Fibroblast of skin of left quadriceps (primary cell): ENCODE measurements at regions not wholly inside any gene's neighbourhood (a gene's known extent, or its start where the extent isn't known, plus 50 kb on each side); places are given as distances from the start of the nearest gene placed in this dataset.

Source experiments
- DNase-seq, 2 experiments: peaks; one replicate each; pipeline ENCODE4 v3.0.0-alpha.2; 2013; ENCODE audit warnings: low read depth in 2 of 2

GRCh38 chr21:23475281-23476219 lies 2131.7 kb downstream of the MRPL39 start:
- peak in 1 of 2 experiments; percentile 0 for DNase-seq

GRCh38 chr21:23471877-23472276 lies 2135.4 kb downstream of the MRPL39 start:
- DNase-seq = no peak

DNA sequence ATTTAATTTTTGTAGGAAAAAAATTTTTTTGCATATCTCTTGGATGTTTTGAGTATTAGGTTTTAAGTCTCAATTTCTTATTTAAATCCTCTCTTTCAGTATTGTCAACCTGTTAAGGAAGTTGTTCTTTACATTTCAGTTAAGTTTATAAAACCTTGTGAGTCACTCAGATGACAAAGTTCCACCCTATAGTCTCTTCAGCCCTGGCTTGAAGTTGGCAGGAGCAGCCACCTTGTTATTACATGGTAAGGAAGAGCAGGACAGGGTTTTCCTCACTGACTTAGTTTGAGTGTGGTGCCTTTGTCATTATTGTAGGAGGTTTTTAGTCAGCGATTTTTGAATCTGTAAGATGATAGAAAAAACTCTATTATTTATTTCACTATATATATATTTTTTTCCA lies 2143.9 kb downstream of the MRPL39 start:
- DNase-seq = no peak

DNA sequence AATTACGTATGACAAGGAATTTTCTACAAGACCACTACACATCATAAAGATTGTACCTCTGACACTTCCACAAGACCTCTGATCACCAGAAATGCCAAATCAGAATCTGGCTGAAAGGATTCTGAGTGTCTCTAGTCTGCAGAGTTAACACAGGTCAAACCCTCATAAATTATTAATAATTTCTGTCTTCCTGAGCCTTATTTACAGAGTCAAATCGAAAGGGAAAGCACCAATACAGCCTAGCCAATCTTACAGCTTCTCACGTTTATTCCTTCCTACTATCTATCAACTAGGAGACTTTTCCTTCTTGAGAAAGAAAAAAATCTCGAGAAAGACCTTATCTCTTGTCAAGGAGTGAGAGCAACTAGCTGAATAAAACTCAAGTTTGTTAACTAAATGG lies 2151.6 kb downstream of the MRPL39 start:
- no peak for DNase-seq

GRCh38 chr21:23452384-23453083 lies 2154.7 kb downstream of the MRPL39 start:
- DNase-seq = no peak

- DNase-seq = no peak
Measured at GRCh38 chr21:23445307-23445706, 2162.0 kb downstream of the MRPL39 start.

GRCh38 chr21:23438081-23438480 lies 2169.2 kb downstream of the MRPL39 start:
- no peak for DNase-seq

- no peak for DNase-seq
Measured at GRCh38 chr21:23402929-23403520, 2204.3 kb downstream of the MRPL39 start.

- no peak for DNase-seq
Measured at GRCh38 chr21:23401278-23401677, 2206.0 kb downstream of the MRPL39 start.

GRCh38 chr21:23398726-23399125 lies 2208.6 kb downstream of the MRPL39 start:
- DNase-seq = no peak

DNA sequence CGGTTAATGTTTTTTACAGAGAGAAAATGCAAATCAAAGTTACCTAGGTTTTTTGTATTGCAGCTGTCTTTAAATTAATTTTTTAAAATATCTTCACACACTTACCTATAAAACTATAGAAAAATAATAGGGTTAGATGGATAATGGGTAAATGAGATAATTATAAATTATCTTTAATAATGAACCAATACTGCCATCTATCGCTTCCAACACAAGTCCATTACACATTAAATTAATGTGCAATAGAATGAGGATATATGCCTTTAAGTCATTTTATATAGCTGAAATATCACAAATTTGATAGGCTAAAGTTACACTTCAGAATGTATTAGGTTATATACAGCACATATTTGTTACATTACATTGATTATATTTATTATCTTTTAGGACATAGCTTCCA lies 2212.8 kb downstream of the MRPL39 start:
- DNase-seq = no peak

GRCh38 chr21:23384679-23385078 lies 2222.6 kb downstream of the MRPL39 start:
- DNase-seq = no peak

GRCh38 chr21:23374155-23374554 lies 2233.1 kb downstream of the MRPL39 start:
- no peak for DNase-seq

DNA sequence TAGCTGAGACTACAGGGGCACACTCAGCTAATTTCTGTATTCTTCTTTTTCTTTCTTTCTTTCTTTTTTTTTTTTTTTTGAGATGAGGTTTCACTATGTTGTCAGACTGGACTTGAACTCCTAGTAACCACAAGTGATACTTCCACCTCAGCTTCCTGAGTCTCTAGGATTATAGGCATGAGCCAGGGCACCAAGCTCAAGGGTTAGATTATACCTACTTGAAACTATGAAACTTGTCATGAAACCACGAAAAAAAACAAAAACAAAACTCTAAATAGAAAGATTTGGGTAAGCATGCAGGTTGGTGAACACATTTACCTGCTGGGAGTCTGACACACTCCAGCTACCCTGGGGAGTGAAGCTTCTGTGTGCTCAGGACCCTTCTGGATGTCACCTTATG lies 2250.4 kb downstream of the MRPL39 start:
- DNase-seq = no peak

- DNase-seq = no peak
Measured at GRCh38 chr21:23316190-23316589, 2291.1 kb downstream of the MRPL39 start.

DNA sequence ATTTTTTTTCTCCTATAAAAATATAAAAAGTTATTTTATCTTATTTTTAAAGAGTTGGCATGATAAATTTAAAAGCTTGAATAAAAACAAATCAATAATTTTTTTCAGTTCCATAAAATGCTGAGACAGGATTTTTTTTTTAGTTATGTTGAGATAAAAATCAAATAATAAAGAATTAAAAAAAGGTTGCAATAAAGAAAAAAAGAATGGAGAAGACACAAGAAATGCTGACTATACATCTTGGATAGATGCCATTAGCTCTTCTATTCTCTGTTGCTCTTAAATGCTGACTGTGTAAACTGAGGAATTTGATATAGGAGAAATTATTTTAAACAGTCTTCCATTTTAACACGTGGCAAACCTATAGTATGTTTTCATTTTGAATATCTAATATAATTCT lies 2298.5 kb downstream of the MRPL39 start:
- DNase-seq = no peak

- no peak for DNase-seq
Measured at GRCh38 chr21:23307065-23307464, 2300.2 kb downstream of the MRPL39 start.

- DNase-seq = no peak
Measured at GRCh38 chr21:23292292-23292691, 2294.1 kb downstream of the NCAM2 start.

GRCh38 chr21:23281917-23282316 lies 2283.7 kb downstream of the NCAM2 start:
- DNase-seq = no peak

GRCh38 chr21:23249760-23250159 lies 2251.6 kb downstream of the NCAM2 start:
- no peak for DNase-seq

DNA sequence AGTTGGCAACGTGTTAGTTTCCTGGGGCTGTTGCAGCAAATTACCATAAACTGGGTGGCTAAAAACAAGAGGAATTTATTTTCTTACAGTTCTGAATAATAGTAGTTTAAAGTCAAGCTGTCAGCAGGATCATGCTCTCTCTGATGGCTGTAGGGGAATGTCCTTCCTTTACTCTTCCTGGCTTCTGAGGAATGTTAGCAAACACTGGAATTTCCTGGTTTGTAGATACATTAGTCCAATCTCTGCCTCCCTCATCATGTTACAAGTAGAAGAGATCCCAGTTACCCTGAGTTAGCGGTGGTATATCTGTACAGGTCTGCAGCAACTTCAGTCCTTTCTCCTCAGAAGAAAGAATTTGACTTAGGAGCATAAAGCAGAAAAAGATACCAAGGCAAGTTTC lies 2249.1 kb downstream of the NCAM2 start:
- DNase-seq = peak; percentile 0 to 9

GRCh38 chr21:23245255-23245654 lies 2247.0 kb downstream of the NCAM2 start:
- no peak for DNase-seq

DNA sequence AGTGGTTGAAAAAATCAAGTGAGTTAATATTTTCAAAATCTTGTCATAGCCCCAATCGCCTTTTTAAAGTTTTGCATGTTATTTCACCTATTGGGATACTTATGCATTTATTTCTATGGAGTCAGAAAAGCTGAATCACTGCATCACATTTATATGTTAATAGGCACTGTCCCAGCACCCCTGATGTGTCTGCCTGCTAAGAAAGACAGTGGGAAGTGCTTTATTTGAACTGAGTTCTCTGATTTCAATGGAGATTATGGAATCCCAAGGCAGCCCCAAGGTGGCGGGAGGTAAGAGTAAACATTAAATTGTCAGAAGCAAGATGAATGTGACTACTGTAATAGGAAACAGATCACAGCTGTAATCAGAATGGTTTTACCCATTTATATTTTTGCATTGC lies 2225.7 kb downstream of the NCAM2 start:
- DNase-seq = no peak
